Thymus (tissue), 11 donors: ENCODE measurements at regions not wholly inside any gene's neighbourhood (a gene's known extent, or its start where the extent isn't known, plus 50 kb on each side); places are given as distances from the start of the nearest gene placed in this dataset.

Experiments used
- DNase-seq, 9 donors: peaks; one replicate each; pipeline ENCODE4 v3.0.0-alpha.2; 2013; ENCODE audit warnings: low spot score in 9 of 9, low read depth in 6 of 9, missing footprints in 1 of 9
- H3K27ac ChIP-seq, 2 donors: one replicate each; pipeline ENCODE4 v1.5.1; 2013; ENCODE audit warnings: control low read depth in 1 of 2, low read depth in 1 of 2, low read length in 1 of 2, mild to moderate bottlenecking in 1 of 2, moderate library complexity in 1 of 2
- H3K27me3 ChIP-seq, 2 donors: one replicate each; pipeline ENCODE4 v1.5.1; 2013; ENCODE audit warnings: low read length in 1 of 2; ENCODE audit not compliant: control insufficient read depth in 2 of 2, insufficient read depth in 1 of 2
- H3K36me3 ChIP-seq, 2 donors: one replicate each; pipeline ENCODE4 v1.5.1; 2013; ENCODE audit warnings: low read length in 1 of 2, mild to moderate bottlenecking in 1 of 2, moderate library complexity in 1 of 2; ENCODE audit not compliant: control insufficient read depth in 2 of 2, insufficient read depth in 2 of 2
- H3K4me1 ChIP-seq, 2 donors: one replicate each; pipeline ENCODE4 v1.5.1; 2013; ENCODE audit warnings: low read length in 2 of 2; ENCODE audit not compliant: control insufficient read depth in 2 of 2, insufficient read depth in 2 of 2
- H3K4me3 ChIP-seq, 2 donors: one replicate each; pipeline ENCODE4 v1.5.1; 2013; ENCODE audit warnings: low read length in 2 of 2, control low read depth in 1 of 2, mild to moderate bottlenecking in 1 of 2
- H3K9me3 ChIP-seq, 2 donors: one replicate each; pipeline ENCODE4 v1.5.1; 2013; ENCODE audit warnings: low read length in 1 of 2, mild to moderate bottlenecking in 1 of 2; ENCODE audit not compliant: control insufficient read depth in 2 of 2, insufficient read depth in 1 of 2
- WGBS: extraction: QIAGEN DNeasy Blood & Tissue Kit; methylation state at CpG from one replicate; pipeline ENCODE4 v1.1.7; 2013; 5-methylcytosine and 5-hydroxymethylcytosine counted together
- donor health status: healthy.

DNA sequence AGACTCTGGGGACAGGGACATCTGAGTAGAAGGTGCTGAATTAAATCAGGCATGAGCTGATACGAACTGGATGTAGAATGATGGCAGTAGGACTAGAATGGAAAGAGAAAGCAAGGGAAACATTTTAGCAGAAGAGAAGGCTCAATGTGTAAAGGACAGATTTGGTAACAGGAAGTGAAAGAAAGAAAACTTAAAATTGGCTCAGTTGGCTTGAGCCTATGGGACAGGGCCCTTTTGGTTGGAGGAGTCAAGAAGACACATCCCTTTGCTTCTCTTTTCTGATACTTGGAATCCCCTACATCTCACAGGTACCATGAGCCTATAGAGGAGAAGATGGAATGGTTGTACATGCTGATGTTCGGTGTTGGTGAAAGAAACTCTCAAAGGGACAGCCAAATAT lies 300.6 kb upstream of the PLXNA2 start:
- 95% methylated on average over 2 of the region's 2 CpGs for WGBS
- Histone ChIP-seq H3K4me1 (no peaks in the 10 kb centered on the region), H3K4me3 (no peak overlapping the region), H3K36me3 (no peaks in the 10 kb centered on the region), H3K27me3 (no peaks in the 10 kb centered on the region), H3K27ac (no peak overlapping the region), H3K9me3 (no peaks in the 10 kb centered on the region)
- DNase-seq, result no peak

DNA sequence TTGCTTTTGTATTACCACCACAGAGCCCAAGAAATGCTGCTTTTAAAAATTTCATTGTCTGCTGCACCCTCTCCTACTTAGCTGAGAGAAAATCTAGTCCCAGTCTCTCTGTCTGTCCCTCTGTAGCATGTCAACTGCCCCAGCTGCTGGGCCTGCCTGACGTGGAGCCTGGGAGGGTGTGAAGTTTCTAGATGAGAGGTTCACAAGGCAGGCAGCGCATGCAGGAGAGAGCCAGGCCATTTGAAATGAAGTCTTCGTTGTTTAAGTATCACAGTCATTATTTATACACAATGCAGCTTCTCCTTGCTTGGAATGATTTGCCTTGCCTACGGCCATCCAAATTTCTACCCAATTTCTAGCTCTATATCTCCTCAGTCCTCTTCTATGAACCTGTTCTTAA lies 306.8 kb upstream of the PLXNA2 start:
- H3K4me3 ChIP-seq, result no peak overlapping the region
- WGBS, result 92% methylated on average over 4 of the region's 4 CpGs
- H3K36me3 ChIP-seq, result no peaks in the 10 kb centered on the region
- peaks cover 0 to 3% of the 10 kb centered on the region in 2 donors for H3K27me3 ChIP-seq
- no peaks in the 10 kb centered on the region for H3K4me1 ChIP-seq
- no peak overlapping the region for H3K27ac ChIP-seq
- H3K9me3 ChIP-seq, result no peaks in the 10 kb centered on the region
- no peak for DNase-seq

DNA sequence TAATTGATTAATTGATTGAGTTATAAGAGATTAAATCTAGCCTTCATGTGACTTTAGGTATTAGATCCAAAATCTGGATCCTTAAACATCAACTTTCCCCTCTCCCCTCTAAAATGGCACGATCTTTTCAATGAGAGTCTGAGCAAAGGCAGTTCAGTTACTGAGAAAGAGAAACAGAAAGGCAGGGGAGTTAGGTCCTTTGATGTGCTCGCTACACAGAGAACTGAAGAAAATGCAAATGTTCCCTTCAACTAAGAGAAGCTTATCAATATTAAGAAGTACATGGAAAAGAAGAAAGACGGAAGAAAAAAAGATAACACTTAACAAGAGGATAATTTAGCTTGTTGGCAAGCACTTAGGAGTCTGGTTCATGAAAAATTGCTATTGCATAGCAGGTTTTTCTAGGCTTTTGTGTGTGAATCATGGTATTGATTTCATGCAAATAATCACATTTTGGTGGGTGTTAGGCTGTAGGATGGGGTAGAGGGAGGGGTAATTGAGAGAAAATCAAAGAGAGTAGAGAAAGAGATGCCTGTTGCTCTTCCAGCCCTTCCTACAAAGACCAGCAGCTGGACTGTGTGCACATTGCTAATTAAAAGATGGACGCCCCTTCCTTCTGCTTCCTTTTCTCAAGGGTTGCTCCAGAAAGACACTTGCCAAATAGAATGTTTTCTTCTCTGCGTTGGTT lies 307.6 kb upstream of the PLXNA2 start:
- H3K27me3 ChIP-seq, result peaks cover 0 to 3% of the 10 kb centered on the region in 2 donors
- 90% methylated on average over 5 of the region's 5 CpGs for WGBS
- no peak for DNase-seq
- no peak overlapping the region for H3K27ac ChIP-seq
- no peak overlapping the region for H3K4me3 ChIP-seq
- no peaks in the 10 kb centered on the region for H3K36me3 ChIP-seq
- H3K9me3 ChIP-seq, result no peaks in the 10 kb centered on the region
- no peaks in the 10 kb centered on the region for H3K4me1 ChIP-seq

DNA sequence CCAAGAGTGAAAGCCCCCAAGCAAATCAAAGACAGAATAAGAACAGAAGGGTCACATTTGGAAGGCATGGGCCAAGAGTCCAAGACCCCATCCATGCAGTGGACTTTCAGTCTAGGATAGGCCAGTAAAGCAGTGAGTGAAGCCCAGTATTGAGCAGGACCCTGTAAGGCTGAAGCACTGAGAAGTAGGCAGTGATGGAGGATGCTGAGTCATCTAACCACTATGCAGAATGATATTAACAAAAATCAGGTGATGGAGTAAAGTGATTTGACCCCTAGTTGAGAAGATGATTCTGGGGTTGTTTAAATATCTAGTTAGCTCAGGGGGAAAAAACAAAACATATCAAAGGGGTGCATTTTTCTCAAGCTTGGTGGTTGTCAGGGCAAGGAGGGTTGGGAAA lies 308.7 kb upstream of the PLXNA2 start:
- no peaks in the 10 kb centered on the region for H3K9me3 ChIP-seq
- no peaks in the 10 kb centered on the region for H3K4me1 ChIP-seq
- H3K27me3 ChIP-seq, result peaks cover 0 to 3% of the 10 kb centered on the region in 2 donors
- no peak overlapping the region for H3K4me3 ChIP-seq
- H3K27ac ChIP-seq, result no peak overlapping the region
- H3K36me3 ChIP-seq, result no peaks in the 10 kb centered on the region
- DNase-seq, result no peak

DNA sequence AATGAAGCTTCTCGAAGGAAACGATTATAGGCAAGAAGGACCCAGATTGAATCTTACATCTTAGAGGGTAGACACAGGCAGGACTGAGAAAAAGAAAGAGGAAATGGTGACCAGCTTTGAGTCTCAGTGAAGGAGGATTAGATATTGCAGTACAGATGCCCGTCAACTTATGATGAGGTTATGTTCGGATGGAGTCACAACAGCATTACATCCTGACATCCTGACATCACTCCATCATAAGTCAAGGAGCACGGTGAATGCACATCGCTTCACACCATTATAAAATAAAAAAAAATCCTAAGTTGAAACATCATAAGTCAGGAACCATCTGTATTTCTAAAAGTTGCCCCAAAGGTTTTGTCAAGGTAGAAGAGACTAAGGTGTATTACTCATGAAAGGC lies 312.3 kb upstream of the PLXNA2 start:
- Histone ChIP-seq H3K27me3 (peaks cover 0 to 3% of the 10 kb centered on the region in 2 donors), H3K4me1 (no peaks in the 10 kb centered on the region), H3K27ac (no peak overlapping the region), H3K9me3 (no peaks in the 10 kb centered on the region), H3K4me3 (no peak overlapping the region), H3K36me3 (no peaks in the 10 kb centered on the region)
- no peak for DNase-seq
- 98% methylated on average over 6 of the region's 6 CpGs for WGBS

DNA sequence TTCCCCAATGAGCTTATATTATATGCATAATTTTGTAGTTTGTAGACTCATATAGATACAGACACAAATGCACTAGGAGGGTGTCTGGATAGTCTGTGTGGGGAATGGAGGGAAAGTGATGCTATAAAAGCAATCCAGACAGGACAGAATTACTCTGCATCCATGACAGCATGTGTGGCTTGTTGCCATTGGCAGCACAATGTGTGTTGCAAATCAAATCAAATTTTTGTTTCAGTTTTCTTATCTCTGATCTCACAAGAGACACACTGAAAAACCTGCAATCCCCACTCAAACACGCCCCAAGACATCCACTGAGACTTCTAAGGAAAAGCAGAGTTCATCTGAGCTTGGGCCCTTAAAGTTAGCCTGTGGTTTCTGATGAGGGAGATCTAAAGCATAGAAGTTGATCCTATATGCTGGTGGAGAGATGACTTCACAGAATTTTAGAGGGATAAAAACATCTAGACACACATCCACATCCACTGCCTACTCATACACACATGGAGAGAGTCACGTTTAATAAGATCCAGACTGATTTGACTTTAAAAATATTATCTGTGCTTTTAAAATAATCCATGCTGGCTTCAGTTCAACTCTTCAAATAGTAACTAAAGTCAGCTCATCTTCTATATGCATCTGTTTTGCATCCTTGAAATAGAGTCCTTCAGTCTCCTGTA lies 313.0 kb upstream of the PLXNA2 start:
- H3K4me1 ChIP-seq, result no peaks in the 10 kb centered on the region
- H3K27ac ChIP-seq, result no peak overlapping the region
- peaks cover 0 to under 1% of the 10 kb centered on the region in 2 donors for H3K27me3 ChIP-seq
- no peak for DNase-seq
- no peaks in the 10 kb centered on the region for H3K9me3 ChIP-seq
- WGBS, result 91% methylated on average over 2 of the region's 2 CpGs
- no peak overlapping the region for H3K4me3 ChIP-seq
- no peaks in the 10 kb centered on the region for H3K36me3 ChIP-seq

DNA sequence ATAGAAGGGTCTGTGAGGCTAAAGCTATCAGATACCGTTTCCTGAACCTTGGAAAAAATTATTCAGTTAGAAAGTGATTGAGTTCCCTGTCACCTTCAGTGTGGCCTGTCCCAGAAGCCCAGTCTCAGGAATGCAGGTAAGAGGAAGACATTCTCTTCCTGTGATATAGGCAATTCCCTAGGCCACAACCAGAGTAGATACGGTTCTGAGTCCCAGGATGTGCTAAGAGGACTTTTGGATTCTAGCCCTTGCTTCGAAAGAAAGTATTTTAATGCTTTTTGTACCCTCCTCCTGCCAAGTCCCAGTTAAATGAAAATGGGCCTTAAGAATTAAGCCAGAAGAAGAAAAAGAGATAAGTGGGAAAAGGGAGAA lies 313.5 kb upstream of the PLXNA2 start:
- no peaks in the 10 kb centered on the region for H3K27me3 ChIP-seq
- 93% methylated on average over 3 of the region's 3 CpGs for WGBS
- H3K9me3 ChIP-seq, result no peaks in the 10 kb centered on the region
- H3K36me3 ChIP-seq, result no peaks in the 10 kb centered on the region
- no peak overlapping the region for H3K27ac ChIP-seq
- H3K4me1 ChIP-seq, result no peaks in the 10 kb centered on the region
- no peak for DNase-seq
- no peak overlapping the region for H3K4me3 ChIP-seq

DNA sequence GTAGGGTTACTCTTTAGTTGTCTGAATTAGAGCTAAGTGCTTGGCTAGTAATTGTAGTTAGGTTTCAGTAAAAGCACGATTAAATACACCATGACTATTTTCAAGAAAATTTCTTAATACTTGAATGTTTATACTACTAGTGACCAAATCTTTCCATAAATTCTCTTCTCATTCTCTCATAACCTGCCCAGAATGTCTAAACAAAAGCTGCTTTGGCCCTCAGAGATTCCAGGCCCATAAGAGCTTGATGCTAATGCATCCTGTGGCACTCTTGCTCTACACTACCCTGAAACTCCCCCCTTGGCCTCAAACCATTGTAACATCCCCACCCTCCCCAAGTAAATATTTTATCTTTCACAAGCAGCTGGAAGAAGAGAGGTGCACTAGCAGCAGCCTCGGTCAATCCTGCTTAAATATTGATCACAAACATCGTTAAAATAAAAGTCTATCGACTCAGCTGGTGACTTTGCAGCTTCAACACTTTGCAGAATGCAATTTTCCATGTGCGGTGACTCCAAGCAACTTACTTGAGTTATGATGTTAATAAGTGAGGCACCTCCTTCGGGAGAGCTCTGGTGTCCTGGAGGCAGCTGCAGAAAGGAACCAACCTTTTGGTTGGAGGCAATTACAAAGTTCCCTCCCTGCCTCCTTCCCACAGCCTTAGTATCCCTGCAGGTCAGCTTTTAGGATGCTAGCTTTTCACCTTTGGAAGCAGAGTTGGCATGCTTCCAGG lies 315.6 kb upstream of the PLXNA2 start:
- Histone ChIP-seq H3K27me3 (no peaks in the 10 kb centered on the region), H3K9me3 (no peaks in the 10 kb centered on the region), H3K4me3 (no peak overlapping the region), H3K27ac (no peak overlapping the region), H3K36me3 (no peaks in the 10 kb centered on the region), H3K4me1 (no peaks in the 10 kb centered on the region)
- WGBS, result 94% methylated on average over 6 of the region's 6 CpGs
- no peak for DNase-seq

DNA sequence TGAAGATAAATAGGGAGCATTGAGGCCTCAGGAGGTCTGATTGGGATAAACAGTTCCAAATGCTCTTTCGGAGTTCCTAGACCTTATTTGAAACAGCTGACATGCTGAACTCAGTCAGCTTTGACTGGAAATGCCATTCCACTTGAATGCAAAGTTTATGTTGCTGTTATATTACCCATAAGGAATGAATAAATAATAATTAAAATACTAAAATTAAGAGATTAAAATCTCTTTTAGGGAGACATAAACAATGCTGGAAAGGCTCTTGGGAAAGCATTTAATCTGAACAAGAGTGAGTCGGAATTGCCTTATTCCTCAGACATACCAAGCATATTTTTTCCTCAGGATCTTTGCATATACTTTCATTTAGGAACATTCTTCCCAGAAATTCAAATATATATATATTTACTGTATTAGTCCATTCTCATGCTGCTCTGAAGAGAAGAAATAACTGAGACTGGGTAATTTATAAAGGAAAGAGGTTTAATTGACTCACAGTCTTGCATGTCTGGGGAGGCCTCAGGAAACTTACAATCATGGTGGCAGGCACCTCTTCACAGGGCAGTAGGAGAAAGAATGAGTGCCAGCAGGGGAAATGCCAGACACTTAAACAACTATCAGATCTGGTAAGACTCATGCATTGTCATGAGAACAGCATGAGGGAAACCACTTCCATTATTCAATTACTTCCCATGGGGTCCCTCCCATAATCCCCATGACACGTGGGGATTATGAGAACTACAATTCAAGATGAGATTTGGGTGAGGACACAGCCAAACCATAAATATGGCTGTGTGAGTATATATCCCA lies 318.2 kb upstream of the PLXNA2 start:
- no peak overlapping the region for H3K4me3 ChIP-seq
- no peaks in the 10 kb centered on the region for H3K9me3 ChIP-seq
- H3K27ac ChIP-seq, result no peak overlapping the region
- H3K27me3 ChIP-seq, result no peaks in the 10 kb centered on the region
- H3K36me3 ChIP-seq, result no peaks in the 10 kb centered on the region
- 87% methylated on average over 3 of the region's 3 CpGs for WGBS
- no peak for DNase-seq
- H3K4me1 ChIP-seq, result no peaks in the 10 kb centered on the region
